Stimulated activated CD4-positive, alpha-beta T cell treated with anti-CD3 and anti-CD28 coated beads, Interleukin-12 subunit alpha, Interleukin-12 subunit beta, amount 100 ng/mL, for 4 hours (primary cell): ENCODE measurements at regions not wholly inside any gene's neighbourhood (a gene's known extent, or its start where the extent isn't known, plus 50 kb on each side); places are given as distances from the start of the nearest gene placed in this dataset.
"Not testable (repeated sequence)": the region's sequence is repeated elsewhere in the genome, so short reads cannot be mapped to it uniquely, and the experiment has no call there.

Source experiments
- DNase-seq: peaks from one replicate; pipeline ENCODE4 v3.0.0-alpha.2; 2020

GRCh38 chr6:167737205-167737830, 89.4 kb upstream of the AFDN start:
- DNase-seq = no peak

- DNase-seq = no peak
These were observed 88.3 kb upstream of the AFDN start for GRCh38 chr6:167738386-167738785.

- no peak for DNase-seq
These were observed 86.8 kb upstream of the AFDN start for GRCh38 chr6:167739721-167740475.

DNA sequence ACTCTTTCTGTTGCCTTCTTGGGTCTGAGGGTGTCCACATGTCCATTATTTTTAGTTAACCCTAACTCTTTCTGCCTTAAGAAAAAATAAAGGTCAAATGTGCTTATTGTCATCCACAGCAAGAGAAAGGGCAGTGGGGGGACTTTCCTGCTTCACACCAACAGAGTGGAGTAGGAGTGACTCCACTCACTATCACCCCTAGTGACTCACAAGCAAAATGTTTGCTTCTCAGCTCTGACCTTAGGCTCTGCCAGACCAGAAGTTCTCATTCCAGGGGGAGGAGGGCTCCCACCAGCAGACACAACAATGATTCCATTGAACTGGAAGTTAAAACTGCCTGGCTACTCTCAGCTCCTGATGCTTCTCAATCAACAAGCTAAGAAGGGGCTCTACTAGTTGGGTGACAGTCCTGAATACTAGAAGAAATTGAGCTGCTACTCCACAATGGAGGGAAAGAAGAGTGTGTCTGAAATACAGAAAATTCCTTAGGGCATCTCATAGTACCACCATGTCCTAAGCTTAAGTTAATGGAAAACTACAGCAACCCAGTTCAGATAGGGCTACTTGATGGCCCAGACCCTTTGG, 83.9 kb upstream of the AFDN start:
- DNase-seq = no peak

GRCh38 chr6:167744681-167745669, 81.7 kb upstream of the AFDN start:
- DNase-seq = no peak

DNA sequence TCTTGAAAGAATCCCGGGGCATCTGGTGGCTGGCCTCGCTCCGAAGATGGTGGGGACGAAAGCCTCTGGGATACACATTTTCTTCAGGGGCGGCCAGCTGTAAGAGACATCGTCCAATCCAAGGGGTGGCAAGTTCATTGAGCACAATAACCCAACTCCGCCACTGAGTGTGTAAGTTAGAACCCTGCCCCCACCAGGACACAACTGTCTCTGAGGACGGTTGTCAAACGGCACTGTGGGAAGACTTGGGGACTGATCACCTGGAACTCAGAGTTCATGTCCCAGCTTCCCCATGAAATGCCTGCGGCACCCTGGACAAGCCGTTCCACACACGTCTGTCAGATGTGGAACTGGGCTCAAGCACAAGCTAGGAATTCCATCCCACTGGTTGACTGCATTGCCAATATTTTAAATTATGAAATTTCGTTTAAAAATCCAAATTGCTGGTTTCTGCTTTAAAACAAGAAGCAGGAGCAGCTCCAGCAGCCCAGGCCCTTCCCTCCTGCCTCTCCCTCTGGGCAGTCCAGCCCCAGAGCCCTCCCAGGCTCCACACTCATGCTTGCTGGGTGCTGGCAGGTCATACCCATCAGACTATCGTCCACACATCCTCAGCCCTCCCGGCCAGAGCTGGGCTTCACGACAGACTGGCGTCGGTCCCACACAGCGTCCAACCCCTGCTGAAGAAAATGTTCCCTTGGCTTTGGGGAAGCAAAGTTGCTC, 80.9 kb upstream of the AFDN start:
- no peak for DNase-seq

- DNase-seq = no peak
These were observed 80.3 kb upstream of the AFDN start for GRCh38 chr6:167746390-167746907.

GRCh38 chr6:167746975-167747374, 79.7 kb upstream of the AFDN start:
- DNase-seq = no peak

DNA sequence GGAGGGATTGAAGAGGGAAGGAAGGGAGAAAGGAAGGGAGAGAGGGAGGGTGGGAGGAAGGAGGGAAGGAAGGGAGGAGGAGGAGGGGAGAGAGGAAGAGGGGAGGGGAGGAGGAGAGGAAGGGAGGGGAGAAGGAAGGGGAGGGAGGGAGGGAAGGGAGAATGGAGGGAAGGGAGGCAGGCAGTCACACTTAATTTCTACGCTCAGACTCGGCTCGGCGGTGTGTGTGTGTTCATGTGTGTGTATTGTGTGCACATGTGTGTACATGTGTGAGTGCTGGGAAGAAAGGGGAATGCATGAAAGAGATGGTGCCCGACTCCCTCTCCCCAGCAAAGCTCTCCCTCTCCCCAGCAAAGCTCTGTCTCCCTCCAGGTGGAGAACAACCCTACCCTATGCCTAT, 79.1 kb upstream of the AFDN start:
- DNase-seq = no peak

- no peak for DNase-seq
These were observed 78.7 kb upstream of the AFDN start for GRCh38 chr6:167748046-167748445.

GRCh38 chr6:167748458-167749379, 78.0 kb upstream of the AFDN start:
- DNase-seq = no peak

GRCh38 chr6:167750956-167751358, 75.8 kb upstream of the AFDN start:
- DNase-seq = no peak

DNA sequence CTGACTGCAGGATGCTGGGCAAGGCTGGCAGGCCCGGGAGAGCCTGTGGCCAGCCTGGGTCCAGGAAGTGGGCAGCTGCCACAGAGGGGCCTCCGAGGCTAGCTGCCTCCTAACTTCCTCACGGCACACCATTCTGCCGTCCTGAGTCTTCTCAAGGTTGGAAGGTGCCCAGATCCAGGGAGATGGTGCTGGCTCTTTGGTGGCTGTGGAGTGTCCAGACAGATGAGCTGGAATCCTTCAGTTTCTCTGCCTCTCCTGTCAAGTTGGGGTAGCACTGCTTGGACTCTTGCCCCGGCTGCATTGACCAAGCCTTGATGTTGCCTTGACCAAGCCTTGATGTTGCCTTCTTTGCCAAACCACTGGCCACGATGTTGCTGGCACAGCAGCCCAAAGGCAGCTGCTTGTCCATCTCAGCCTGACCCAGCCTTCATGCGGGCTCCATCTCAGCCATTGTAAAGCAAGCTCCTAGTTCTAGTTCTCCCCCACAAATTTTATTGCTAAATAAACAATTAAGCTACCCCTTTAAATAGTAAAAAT, 75.1 kb upstream of the AFDN start:
- DNase-seq = no peak

- not testable (repeated sequence) for DNase-seq
These were observed 73.4 kb upstream of the AFDN start for GRCh38 chr6:167753281-167753680.

DNA sequence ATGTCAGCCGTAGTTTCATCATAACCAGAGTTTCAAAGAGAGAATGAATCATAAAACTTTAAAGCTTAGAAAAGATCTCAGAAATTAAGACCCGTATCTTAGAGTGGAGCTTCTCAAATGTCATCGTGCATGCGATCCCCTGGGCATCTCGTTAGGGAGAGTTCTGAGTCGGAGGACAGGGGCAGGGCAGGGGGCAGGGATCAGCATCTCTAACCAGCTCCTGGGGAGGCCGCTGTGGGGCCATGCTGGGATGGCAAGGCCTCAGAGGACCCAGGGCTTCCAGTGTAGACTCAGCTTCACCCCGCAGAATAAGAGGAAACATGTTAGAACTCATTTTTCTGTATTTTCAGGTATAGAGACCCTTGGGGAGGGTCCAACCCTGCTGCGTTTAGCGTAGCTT, 72.0 kb upstream of the AFDN start:
- DNase-seq = no peak

DNA sequence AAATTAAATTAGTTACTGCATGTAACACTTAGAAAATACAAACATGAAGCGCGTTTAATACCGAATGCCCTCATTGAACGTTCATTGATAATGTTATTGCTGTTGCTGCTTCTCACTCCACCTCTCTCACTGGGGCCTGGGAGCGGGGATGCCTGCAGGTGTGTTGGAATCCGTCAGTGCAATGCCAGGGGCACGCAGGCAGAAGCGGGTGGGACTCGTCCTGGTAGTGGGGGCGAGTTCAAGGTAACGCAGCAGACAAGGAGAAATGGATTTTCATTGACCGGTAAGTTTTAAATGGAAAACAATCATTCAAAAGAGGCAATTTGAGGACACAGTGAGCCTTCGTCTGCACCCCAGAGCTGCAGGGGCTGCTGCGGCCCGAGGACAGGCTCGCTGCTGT, 71.2 kb upstream of the AFDN start:
- DNase-seq = no peak

- no peak for DNase-seq
These were observed 70.1 kb upstream of the AFDN start for GRCh38 chr6:167756597-167756996.

GRCh38 chr6:167757249-167757648, 69.5 kb upstream of the AFDN start:
- DNase-seq = no peak

GRCh38 chr6:167757821-167758220, 68.9 kb upstream of the AFDN start:
- DNase-seq = no peak

GRCh38 chr6:167758309-167759023, 68.2 kb upstream of the AFDN start:
- DNase-seq = no peak
